ENCODE measurements at regions not wholly inside any gene's neighbourhood (a gene's known extent, or its start where the extent isn't known, plus 50 kb on each side); places are given as distances from the start of the nearest gene placed in this dataset.

DNA sequence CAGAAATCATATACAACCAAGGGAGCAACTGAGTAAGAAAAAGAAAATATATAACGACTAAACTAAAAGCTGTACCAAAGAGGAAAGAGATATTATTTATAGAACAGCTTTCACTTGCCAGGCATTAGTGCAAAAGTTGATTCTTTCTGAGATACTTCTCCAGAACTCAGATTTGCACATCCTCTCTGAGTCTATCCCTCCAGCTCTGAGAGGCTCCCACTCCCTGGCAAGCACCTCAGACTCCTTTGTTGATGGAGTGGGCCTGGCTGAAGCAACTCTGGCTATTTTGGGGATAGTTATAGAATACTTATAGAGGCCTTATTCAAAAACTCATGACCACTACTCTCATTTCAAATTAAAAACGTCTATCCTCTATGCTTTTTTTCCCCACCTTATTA is 501.6 kb upstream of the TNP1 start:
- H3K27ac ChIP-seq: peak overlapping the region in 3 of 4 donors; percentile 35 to 67 (median 57)
- H3K9me3 ChIP-seq: no peaks in the 10 kb centered on the region
- DNase-seq (no peak), ATAC-seq (ENCODE audit: low FRiP score in 2 of 2) (no peak)
- H3K27me3 ChIP-seq: no peaks in the 10 kb centered on the region
- H3K36me3 ChIP-seq: no peaks in the 10 kb centered on the region
- peaks cover 15 to 35% (median 23%) of the 10 kb centered on the region in 4 donors for H3K4me1 ChIP-seq
- no peak overlapping the region for H3K4me3 ChIP-seq
- WGBS, 2 donors: 29 to 44% methylated on average over 2 of the region's 2 CpGs
- TF ChIP-seq POLR2A (IDR thresholded peaks at IDR 0.05) (no peak), EP300 (IDR thresholded peaks at IDR 0.05) (no peak), CTCF (IDR thresholded peaks at IDR 0.05) (no peak), POLR2AphosphoS5 (IDR thresholded peaks at IDR 0.05) (no peak)

DNA sequence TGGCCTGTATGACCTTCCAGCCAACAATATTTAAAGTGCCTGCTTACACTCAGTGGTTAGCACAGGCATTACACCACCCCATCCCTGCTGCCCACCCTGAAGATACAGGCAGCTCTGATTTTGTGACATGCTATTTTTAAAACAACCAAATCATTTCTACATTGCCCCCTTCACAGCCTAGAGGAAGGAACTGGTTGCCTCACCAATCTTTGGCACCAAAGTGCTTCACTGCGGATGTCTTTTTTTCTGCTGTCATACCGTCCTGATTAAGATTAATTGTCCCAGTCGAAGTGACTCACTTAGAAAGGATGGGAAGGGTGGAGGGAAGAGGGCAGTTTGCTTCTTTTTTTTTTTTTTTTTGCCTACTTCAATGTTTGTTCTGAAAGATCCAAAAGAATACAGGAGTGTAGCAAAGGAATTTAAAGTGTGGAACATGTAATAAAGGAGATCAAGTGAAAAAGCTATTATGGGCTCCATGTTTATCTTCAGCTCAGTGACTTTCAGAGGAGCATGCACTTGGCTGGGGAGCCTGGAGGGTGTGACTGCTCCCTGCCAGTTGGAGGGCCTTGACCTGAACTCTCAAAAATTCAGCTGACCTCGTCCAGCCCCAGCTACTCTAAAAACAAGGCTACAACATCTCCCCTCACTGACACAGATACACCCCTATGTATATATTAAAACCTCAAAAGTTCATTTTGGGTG is 501.1 kb upstream of the TNP1 start:
- Histone ChIP-seq H3K27me3 (no peaks in the 10 kb centered on the region), H3K4me1 (peaks cover 15 to 35% (median 23%) of the 10 kb centered on the region in 4 donors), H3K4me3 (no peak overlapping the region), H3K27ac (peak overlapping the region in 3 of 4 donors; percentile 48 to 67 (median 57)), H3K36me3 (no peaks in the 10 kb centered on the region), H3K9me3 (no peaks in the 10 kb centered on the region)
- DNase-seq (no peak), ATAC-seq (ENCODE audit: low FRiP score in 2 of 2) (peak; percentile 49 to 65)
- 6 to 14% methylated on average over 4 of the region's 4 CpGs for whole genome bisulfite sequencing, 2 donors
- TF ChIP-seq CTCF (IDR thresholded peaks at IDR 0.05): peak in 1 of 6 experiments; percentile 13
- TF ChIP-seq EP300 (IDR thresholded peaks at IDR 0.05): no peak
- TF ChIP-seq POLR2AphosphoS5 (IDR thresholded peaks at IDR 0.05): no peak

- Histone ChIP-seq H3K4me3 (no peak overlapping the region), H3K9me3 (no peaks in the 10 kb centered on the region), H3K36me3 (no peaks in the 10 kb centered on the region), H3K27me3 (no peaks in the 10 kb centered on the region), H3K27ac (peak overlapping the region in 3 of 4 donors; percentile 46 to 67 (median 48)), H3K4me1 (peaks cover 15 to 35% (median 23%) of the 10 kb centered on the region in 4 donors)
- ATAC-seq (ENCODE audit: low FRiP score in 2 of 2) (no peak), DNase-seq (no peak)
- 48 to 65% methylated on average over 2 of the region's 2 CpGs for WGBS, 2 donors
- TF ChIP-seq POLR2A (IDR thresholded peaks at IDR 0.05) (no peak), CTCF (IDR thresholded peaks at IDR 0.05) (no peak), EP300 (IDR thresholded peaks at IDR 0.05) (no peak), POLR2AphosphoS5 (IDR thresholded peaks at IDR 0.05) (no peak)
Measured at GRCh38 chr2:217360111-217360510, 500.2 kb upstream of the TNP1 start.

DNA sequence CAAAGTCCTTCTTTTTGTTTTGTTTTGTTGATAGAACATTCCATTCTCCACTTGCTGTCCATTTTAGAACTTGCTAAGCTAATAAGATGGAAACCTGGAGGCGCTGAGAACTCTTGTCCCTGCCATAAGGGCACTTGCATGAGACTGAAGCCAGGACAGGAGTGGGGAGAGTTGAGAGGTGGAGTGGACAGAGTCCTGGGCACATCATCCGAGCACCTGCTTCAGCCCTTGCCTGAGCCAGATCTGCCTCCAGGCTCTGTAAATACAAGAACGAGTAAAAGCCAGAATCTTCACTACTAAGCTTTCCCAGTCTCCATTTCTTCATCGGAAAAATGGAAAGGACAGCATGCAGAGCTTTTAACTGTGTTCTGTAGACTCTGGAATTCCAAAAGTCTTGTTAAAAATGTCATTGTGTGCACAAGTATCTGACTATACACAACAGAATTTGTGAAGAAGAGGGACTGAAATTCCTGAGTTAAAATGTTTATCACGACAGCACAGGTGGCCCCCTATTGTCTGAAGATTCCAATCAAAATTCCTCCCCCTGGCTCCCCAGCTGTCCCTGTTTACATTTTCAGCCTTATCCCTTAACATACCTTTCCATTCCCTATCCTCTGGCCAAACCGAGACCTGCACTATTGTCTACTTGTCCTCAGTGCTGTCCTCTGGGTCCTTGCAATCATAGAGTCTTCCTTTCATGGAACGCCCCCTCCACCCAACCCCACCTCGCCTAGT is 498.2 kb upstream of the TNP1 start:
- TF ChIP-seq CTCF (IDR thresholded peaks at IDR 0.05) (no peak), EP300 (IDR thresholded peaks at IDR 0.05) (no peak), POLR2A (IDR thresholded peaks at IDR 0.05) (no peak), POLR2AphosphoS5 (IDR thresholded peaks at IDR 0.05) (no peak)
- peaks cover 15 to 33% (median 23%) of the 10 kb centered on the region in 4 donors for H3K4me1 ChIP-seq
- H3K9me3 ChIP-seq: no peaks in the 10 kb centered on the region
- ATAC-seq (ENCODE audit: low FRiP score in 2 of 2): no peak
- 79 to 82% methylated on average over 8 of the region's 8 CpGs for WGBS, 2 donors
- no peak for DNase-seq
- no peaks in the 10 kb centered on the region for H3K36me3 ChIP-seq
- H3K4me3 ChIP-seq: no peak overlapping the region
- H3K27ac ChIP-seq: peak overlapping the region in 2 of 4 donors; percentile 27 to 48
- H3K27me3 ChIP-seq: no peaks in the 10 kb centered on the region
